HepG2 (cell line): ENCODE measurements at regions not wholly inside any gene's neighbourhood (a gene's known extent, or its start where the extent isn't known, plus 50 kb on each side); places are given as distances from the start of the nearest gene placed in this dataset.

Experiments used
- ATAC-seq: fragments of 200-7000 bp; cut with Tn5 transposase; 3 replicates; pipeline ENCODE4 v1.9.1; 2020; ENCODE audit warnings: mild to moderate bottlenecking, moderate library complexity
- BruUV-seq: library from RNA; stranded (reverse); fragments of 400-500 nt; replicated peaks from 2 replicates; lab custom pipeline; 2021; lab: Mats Ljungman, UMichigan
- CTCF ChIA-PET: fragments of 300-600 bp; formaldehyde crosslinking; extraction: SDS; loops from one replicate; lab custom pipeline; 2021; ENCODE audit warnings: low total read pairs, inconsistent platforms, low intra/inter-chr PET ratio; lab: Yijun Ruan, JAX
- POLR2A ChIA-PET: fragments of 350-600 bp; sonication (Branson Sonifier 250); formaldehyde crosslinking; loops from one replicate; lab custom pipeline; 2020; ENCODE audit warnings: antibody characterized with exemption, inconsistent platforms; lab: Yijun Ruan, JAX
- DNase-seq: peaks from one replicate; pipeline ENCODE4 v3.0.0-alpha.2; 2015; ENCODE audit warnings: low spot score
- FAIRE-seq: peaks from 3 replicates; lab custom pipeline; 2011; peaks lifted over from hg19 to GRCh38; lab: Jason Lieb, UNC
- H2AFZ ChIP-seq: one replicate; pipeline ENCODE4 v1.6.1; 2011; ENCODE audit warnings: low read length, inconsistent platforms
- H3K27ac ChIP-seq: fragments of 300-600 bp; 3 replicates; pipeline ENCODE4 v1.8.0; 2011; ENCODE audit warnings: mixed run types, mild to moderate bottlenecking, mixed read lengths, low read length, inconsistent platforms; ENCODE audit not compliant: insufficient read depth; ENCODE audit errors: extremely low read length
- H3K27me3 ChIP-seq, 2 experiments: fragments of 200-600 bp in 1 of 2; 2 replicates in 1 of 2; 3 replicates in 1 of 2; pipeline versions ENCODE4 v1.6.0 to v1.8.0; 2011; ENCODE audit warnings: low read length in 2 of 2, mild to moderate bottlenecking in 2 of 2, moderate library complexity in 2 of 2, inconsistent platforms in 1 of 2; ENCODE audit not compliant: insufficient read depth in 2 of 2, control insufficient read depth in 1 of 2
- H3K36me3 ChIP-seq, 2 experiments: fragments of 200-600 bp in 1 of 2; replicated peaks in 1 of 2; 2 replicates in 1 of 2; 3 replicates in 1 of 2; pipeline versions ENCODE4 v1.5.1 to v1.8.0; 2011; ENCODE audit warnings: low read length in 2 of 2, inconsistent platforms in 1 of 2; ENCODE audit not compliant: insufficient read depth in 2 of 2, control insufficient read depth in 1 of 2
- H3K4me1 ChIP-seq: 2 replicates; pipeline ENCODE4 v1.5.1; 2012; ENCODE audit warnings: low read length, inconsistent platforms; ENCODE audit not compliant: insufficient read depth
- H3K4me2 ChIP-seq: 2 replicates; pipeline ENCODE4 v1.6.0; 2011; ENCODE audit warnings: low read depth, low read length, inconsistent platforms
- H3K4me3 ChIP-seq, 3 experiments: fragments of 200-600 bp in 1 of 3; sonication (generic), shearing (Covaris generic) in 1 of 3; replicated peaks in 1 of 3; 2 replicates each; pipeline ENCODE4 v1.5.1; 2011 to 2016; ENCODE audit warnings: low read length in 3 of 3, inconsistent platforms in 2 of 3, low read depth in 2 of 3, mild to moderate bottlenecking in 2 of 3, control low read depth in 1 of 3, mixed read lengths in 1 of 3; ENCODE audit not compliant: insufficient read depth in 1 of 3
- H3K79me2 ChIP-seq: one replicate; pipeline ENCODE4 v1.6.1; 2011; ENCODE audit warnings: low read length, inconsistent platforms; ENCODE audit not compliant: insufficient read depth
- H3K9ac ChIP-seq: 2 replicates; pipeline ENCODE4 v1.6.0; 2011; ENCODE audit warnings: mild to moderate bottlenecking, low read depth, low read length, inconsistent platforms; ENCODE audit not compliant: insufficient read depth
- H3K9me3 ChIP-seq: 2 replicates; pipeline ENCODE4 v1.5.1; 2012; ENCODE audit warnings: mild to moderate bottlenecking, low read length
- H4K20me1 ChIP-seq: 2 replicates; pipeline ENCODE4 v1.6.0; 2011; ENCODE audit warnings: inconsistent platforms, mild to moderate bottlenecking, low read length, moderate library complexity; ENCODE audit not compliant: insufficient read depth
- DNMT1 ChIP-seq: sonication (generic); formaldehyde crosslinking; IDR thresholded peaks from 2 replicates; pipeline ENCODE4 v1.5.1; 2020; ENCODE audit warnings: mild to moderate bottlenecking, missing genetic modification reagents
- EED ChIP-seq: sonication (generic); formaldehyde crosslinking; IDR thresholded peaks from 2 replicates; pipeline ENCODE4 v1.5.0; 2020; ENCODE audit warnings: mild to moderate bottlenecking, missing genetic modification reagents
- ERF ChIP-seq: IDR thresholded peaks from 2 replicates; pipeline ENCODE4 v1.6.1; 2018; ENCODE audit warnings: missing biosample characterization, missing genetic modification reagents
- FLYWCH1 ChIP-seq: sonication (generic); formaldehyde crosslinking; IDR thresholded peaks from 2 replicates; pipeline ENCODE4 v1.8.1; 2023; ENCODE audit warnings: mild to moderate bottlenecking, missing genetic modification reagents
- ISX ChIP-seq: sonication (generic); formaldehyde crosslinking; conservative IDR thresholded peaks from 2 replicates; pipeline ENCODE4 v1.5.0; 2020; ENCODE audit warnings: missing genetic modification reagents
- JUN ChIP-seq: sonication (generic); formaldehyde crosslinking; IDR thresholded peaks from 2 replicates; pipeline ENCODE4 v1.4.0; 2020; ENCODE audit warnings: mild to moderate bottlenecking, missing genetic modification reagents
- KAT7 ChIP-seq: IDR thresholded peaks from 2 replicates; pipeline ENCODE4 v1.6.1; 2018; ENCODE audit warnings: borderline replicate concordance, missing compliant biosample characterization
- KLF16 ChIP-seq, 2 experiments: sonication (generic) in 1 of 2; formaldehyde crosslinking in 1 of 2; IDR thresholded peaks; 2 replicates each; pipeline versions ENCODE4 v1.6.1 to v1.8.0; 2016 to 2023; ENCODE audit warnings: missing genetic modification reagents in 2 of 2, missing compliant biosample characterization in 1 of 2
- MEIS2 ChIP-seq: sonication (generic); formaldehyde crosslinking; IDR thresholded peaks from 2 replicates; pipeline ENCODE4 v1.9.0; 2021; ENCODE audit warnings: mild to moderate bottlenecking, missing genetic modification reagents
- MIER2 ChIP-seq: IDR thresholded peaks from 2 replicates; pipeline ENCODE4 v1.6.1; 2016; ENCODE audit warnings: missing biosample characterization, missing genetic modification reagents
- MIER3 ChIP-seq: IDR thresholded peaks from 2 replicates; pipeline ENCODE4 v1.6.1; 2016; ENCODE audit warnings: missing compliant biosample characterization, borderline replicate concordance
- NFE2L1 ChIP-seq: sonication (generic); formaldehyde crosslinking; IDR thresholded peaks from 2 replicates; pipeline ENCODE4 v1.4.0; 2020; ENCODE audit warnings: missing genetic modification reagents, mild to moderate bottlenecking, borderline replicate concordance
- ZMYM4 ChIP-seq: sonication (generic); formaldehyde crosslinking; IDR thresholded peaks from 2 replicates; pipeline ENCODE4 v1.8.1; 2023; ENCODE audit warnings: mild to moderate bottlenecking, missing genetic modification reagents
- ZNF354B ChIP-seq: sonication (generic); formaldehyde crosslinking; IDR thresholded peaks from 2 replicates; pipeline ENCODE4 v1.8.0; 2022; ENCODE audit warnings: mild to moderate bottlenecking, missing genetic modification reagents
- ZNF678 ChIP-seq: sonication (generic); formaldehyde crosslinking; IDR thresholded peaks from 2 replicates; pipeline ENCODE4 v1.4.0; 2020; ENCODE audit warnings: mild to moderate bottlenecking, missing genetic modification reagents
- ZNF720 ChIP-seq: sonication (generic); formaldehyde crosslinking; IDR thresholded peaks from 2 replicates; pipeline ENCODE4 v1.4.0; 2020; ENCODE audit warnings: missing genetic modification reagents
- WGBS: methylation state at CpG from one replicate; pipeline ENCODE4 v1.1.6; 2017; ENCODE audit warnings: low lambda C conversion rate; 5-methylcytosine and 5-hydroxymethylcytosine counted together
- in situ Hi-C: cut with HindIII; loops from 2 replicates; pipeline ENCODE4 v1.10.0; 2017; ENCODE audit warnings: low pct_unique_long_range_greater_than_20kb; ENCODE audit not compliant: extremely low pct_ligation_motif_present
- intact Hi-C: fragments of 100-400 bp; cut with micrococcal nuclease; formaldehyde crosslinking; loops from one replicate; pipeline ENCODE4 v1.10.0; 2022; ENCODE audit not compliant: unreplicated experiment
- TF ChIP-seq, protein P1 (sequence below): sonication (generic); formaldehyde crosslinking; IDR thresholded peaks from 2 replicates; pipeline ENCODE4 v1.5.1; 2020; ENCODE audit warnings: missing genetic modification reagents, mild to moderate bottlenecking, borderline replicate concordance
- TF ChIP-seq, protein P2 (sequence below): sonication (generic); formaldehyde crosslinking; IDR thresholded peaks from 2 replicates; pipeline ENCODE4 v1.8.0; 2022; ENCODE audit warnings: mild to moderate bottlenecking, missing genetic modification reagents, moderate library complexity
- TF ChIP-seq, protein P3 (sequence below): sonication (generic); formaldehyde crosslinking; IDR thresholded peaks from 2 replicates; pipeline ENCODE4 v1.4.0; 2020; ENCODE audit warnings: mild to moderate bottlenecking, low read depth, missing genetic modification reagents

DNA sequence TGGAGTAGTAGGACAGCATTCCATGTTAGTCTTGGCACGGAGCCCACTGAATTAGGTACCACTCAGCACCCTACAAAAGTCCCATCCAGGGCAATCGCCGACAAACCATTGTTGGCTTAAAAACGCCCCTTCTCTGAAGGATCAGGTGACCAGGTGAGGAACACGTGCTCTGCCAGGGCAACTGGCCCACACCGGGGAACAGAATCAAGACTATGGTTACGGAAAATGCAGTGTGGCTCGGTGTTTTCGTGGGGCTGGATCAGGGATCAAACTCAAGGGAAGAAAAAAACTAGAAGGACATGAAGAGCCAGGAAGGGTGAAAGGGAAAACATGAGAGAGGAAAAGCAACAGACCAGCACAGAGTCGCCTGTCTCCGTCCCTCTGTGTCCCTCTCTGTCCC, 177.8 kb upstream of the ARID1B start:
- Histone ChIP-seq H3K36me3 (no peaks in the 10 kb centered on the region), H3K4me3 (no peak overlapping the region), H3K9me3 (peaks cover 2% of the 10 kb centered on the region; the same call in 1 of the 2 replicates), H3K9ac (no peak overlapping the region), H3K4me1 (no peaks in the 10 kb centered on the region), H4K20me1 (no peaks in the 10 kb centered on the region), H3K27me3 (peaks cover 8 to 36% of the 10 kb centered on the region in 2 experiments), H2AFZ (no peak overlapping the region), H3K4me2 (no peak overlapping the region), H3K27ac (no peak overlapping the region), H3K79me2 (no peaks in the 10 kb centered on the region)
- in situ Hi-C loops (no loop called here), intact Hi-C loops (no loop called here)
- DNase-seq = no peak
- no peak for FAIRE-seq
- BruUV-seq = no TSS peak
- TF ChIP-seq JUN (CRISPR knock-in tag) = no peak
- no peak for TF ChIP-seq ZNF354B
- no peak for TF ChIP-seq MEIS2 (CRISPR knock-in tag)
- no peak for TF ChIP-seq ZNF720 (CRISPR knock-in tag)
- TF ChIP-seq KLF16 (CRISPR knock-in tag; IDR thresholded peaks at IDR 0.05) = no peak
- no peak for TF ChIP-seq KAT7
- POLR2A ChIA-PET = no interaction called here
- ATAC-seq = no peak
- CTCF ChIA-PET = no interaction called here
- 43% methylated on average over 11 of the region's 11 CpGs for WGBS

DNA sequence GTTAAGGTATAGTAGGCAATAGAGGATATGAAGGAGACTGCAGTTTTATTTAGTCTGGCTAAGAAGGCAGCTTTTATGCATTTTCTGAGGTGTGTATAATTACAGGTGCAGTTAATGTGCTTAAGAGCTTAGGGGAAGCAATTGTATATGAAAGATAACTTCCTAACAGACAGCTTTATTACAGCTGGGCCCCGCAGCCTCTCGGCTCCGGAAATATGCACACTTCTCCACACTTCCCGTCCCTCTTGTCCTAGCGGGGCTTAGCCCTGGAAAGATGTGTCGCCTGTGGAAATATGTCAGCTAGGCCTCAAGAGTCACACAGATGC, 178.4 kb upstream of the ARID1B start:
- TF ChIP-seq, protein P1, sequence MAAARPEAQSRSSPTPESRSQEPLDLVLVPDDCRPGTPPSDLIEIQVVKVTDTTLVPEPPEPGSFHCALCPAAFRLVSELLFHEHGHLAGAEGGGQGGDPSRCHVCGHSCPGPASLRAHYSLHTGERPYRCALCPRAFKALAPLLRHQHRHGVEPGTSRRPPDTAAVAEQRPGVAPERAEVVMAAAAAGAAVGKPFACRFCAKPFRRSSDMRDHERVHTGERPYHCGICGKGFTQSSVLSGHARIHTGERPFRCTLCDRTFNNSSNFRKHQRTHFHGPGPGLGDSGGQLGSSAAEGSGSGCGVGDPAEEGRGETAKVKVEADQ (CRISPR knock-in tag) = no peak
- TF ChIP-seq FLYWCH1 (CRISPR knock-in tag) = no peak
- TF ChIP-seq, protein P2, sequence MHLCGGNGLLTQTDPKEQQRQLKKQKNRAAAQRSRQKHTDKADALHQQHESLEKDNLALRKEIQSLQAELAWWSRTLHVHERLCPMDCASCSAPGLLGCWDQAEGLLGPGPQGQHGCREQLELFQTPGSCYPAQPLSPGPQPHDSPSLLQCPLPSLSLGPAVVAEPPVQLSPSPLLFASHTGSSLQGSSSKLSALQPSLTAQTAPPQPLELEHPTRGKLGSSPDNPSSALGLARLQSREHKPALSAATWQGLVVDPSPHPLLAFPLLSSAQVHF (CRISPR knock-in tag) = no peak
- TF ChIP-seq, protein P3, sequence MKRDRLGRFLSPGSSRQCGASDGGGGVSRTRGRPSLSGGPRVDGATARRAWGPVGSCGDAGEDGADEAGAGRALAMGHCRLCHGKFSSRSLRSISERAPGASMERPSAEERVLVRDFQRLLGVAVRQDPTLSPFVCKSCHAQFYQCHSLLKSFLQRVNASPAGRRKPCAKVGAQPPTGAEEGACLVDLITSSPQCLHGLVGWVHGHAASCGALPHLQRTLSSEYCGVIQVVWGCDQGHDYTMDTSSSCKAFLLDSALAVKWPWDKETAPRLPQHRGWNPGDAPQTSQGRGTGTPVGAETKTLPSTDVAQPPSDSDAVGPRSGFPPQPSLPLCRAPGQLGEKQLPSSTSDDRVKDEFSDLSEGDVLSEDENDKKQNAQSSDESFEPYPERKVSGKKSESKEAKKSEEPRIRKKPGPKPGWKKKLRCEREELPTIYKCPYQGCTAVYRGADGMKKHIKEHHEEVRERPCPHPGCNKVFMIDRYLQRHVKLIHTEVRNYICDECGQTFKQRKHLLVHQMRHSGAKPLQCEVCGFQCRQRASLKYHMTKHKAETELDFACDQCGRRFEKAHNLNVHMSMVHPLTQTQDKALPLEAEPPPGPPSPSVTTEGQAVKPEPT (CRISPR knock-in tag) = no peak
- no peak for TF ChIP-seq ZNF678 (CRISPR knock-in tag)
- no peak for TF ChIP-seq MIER3 (CRISPR knock-in tag)
- no peak for TF ChIP-seq ISX (CRISPR knock-in tag)
- TF ChIP-seq DNMT1 (CRISPR knock-in tag) = no peak
- no peak for TF ChIP-seq NFE2L1 (CRISPR knock-in tag)
- no peak for TF ChIP-seq ZMYM4 (CRISPR knock-in tag)
- no peak for TF ChIP-seq EED
- no peak for TF ChIP-seq MIER2
- TF ChIP-seq ERF (CRISPR knock-in tag) = no peak
- Histone ChIP-seq H3K27ac (no peak overlapping the region), H3K4me2 (no peak overlapping the region), H2AFZ (no peak overlapping the region), H3K4me1 (no peaks in the 10 kb centered on the region), H3K36me3 (no peaks in the 10 kb centered on the region), H3K9ac (no peak overlapping the region), H4K20me1 (no peaks in the 10 kb centered on the region), H3K4me3 (no peak overlapping the region), H3K79me2 (no peaks in the 10 kb centered on the region), H3K9me3 (no peaks in the 10 kb centered on the region), H3K27me3 (peaks cover 8 to 36% of the 10 kb centered on the region in 2 experiments)
- BruUV-seq = no TSS peak
- ChIA-PET CTCF (no interaction called here), POLR2A (no interaction called here)
- FAIRE-seq (no peak), ATAC-seq (no peak), DNase-seq (no peak)
- 73% methylated on average over 6 of the region's 6 CpGs for WGBS
- in situ Hi-C loops (no loop called here), intact Hi-C loops (no loop called here)
